ENCODE measurements at regions not wholly inside any gene's neighbourhood (a gene's known extent, or its start where the extent isn't known, plus 50 kb on each side); places are given as distances from the start of the nearest gene placed in this dataset.

- ChIA-PET POLR2A (no interaction called here), CTCF (interaction anchor here (0.7 kb wide), 1 partner anchor 113 kb away, joined by 3 read pairs; no protein-coding TSS in a partner anchor)
- Histone ChIP-seq H3K9me3 (no peaks in the 10 kb centered on the region), H3K4me3 (no peak overlapping the region), H3K4me2 (no peak overlapping the region), H3K4me1 (no peaks in the 10 kb centered on the region), H3K27ac (no peak overlapping the region)
- TF ChIP-seq, protein P1, sequence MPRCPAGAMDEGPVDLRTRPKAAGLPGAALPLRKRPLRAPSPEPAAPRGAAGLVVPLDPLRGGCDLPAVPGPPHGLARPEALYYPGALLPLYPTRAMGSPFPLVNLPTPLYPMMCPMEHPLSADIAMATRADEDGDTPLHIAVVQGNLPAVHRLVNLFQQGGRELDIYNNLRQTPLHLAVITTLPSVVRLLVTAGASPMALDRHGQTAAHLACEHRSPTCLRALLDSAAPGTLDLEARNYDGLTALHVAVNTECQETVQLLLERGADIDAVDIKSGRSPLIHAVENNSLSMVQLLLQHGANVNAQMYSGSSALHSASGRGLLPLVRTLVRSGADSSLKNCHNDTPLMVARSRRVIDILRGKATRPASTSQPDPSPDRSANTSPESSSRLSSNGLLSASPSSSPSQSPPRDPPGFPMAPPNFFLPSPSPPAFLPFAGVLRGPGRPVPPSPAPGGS (IDR thresholded peaks at IDR 0.05) = no peak
- no peak for TF ChIP-seq FOSB (CRISPR knock-in tag; IDR thresholded peaks at IDR 0.05)
- no peak for TF ChIP-seq ATOH8 (CRISPR knock-in tag; IDR thresholded peaks at IDR 0.05; ENCODE audit: low read depth)
- TF ChIP-seq ZC3H11A (IDR thresholded peaks at IDR 0.05) = no peak
- TF ChIP-seq RARB (CRISPR knock-in tag; IDR thresholded peaks at IDR 0.05) = no peak
- no peak for TF ChIP-seq HEYL (CRISPR knock-in tag; IDR thresholded peaks at IDR 0.05)
- TF ChIP-seq POLR2AphosphoS2 (conservative IDR thresholded peaks at IDR 0.05; ENCODE audit: low read length) = no peak
- no peak for DNase-seq (ENCODE audit: low read depth in 1 of 2, low spot score in 1 of 2)
- WGBS (ENCODE audit: missing lambda C conversion rate) = 0% methylated on average over 3 of the region's 3 CpGs
- no peak for ATAC-seq
- no peak for FAIRE-seq
Observed at GRCh38 chr11:37623778-37624177, 1025.7 kb upstream of the RAG2 start.

DNA sequence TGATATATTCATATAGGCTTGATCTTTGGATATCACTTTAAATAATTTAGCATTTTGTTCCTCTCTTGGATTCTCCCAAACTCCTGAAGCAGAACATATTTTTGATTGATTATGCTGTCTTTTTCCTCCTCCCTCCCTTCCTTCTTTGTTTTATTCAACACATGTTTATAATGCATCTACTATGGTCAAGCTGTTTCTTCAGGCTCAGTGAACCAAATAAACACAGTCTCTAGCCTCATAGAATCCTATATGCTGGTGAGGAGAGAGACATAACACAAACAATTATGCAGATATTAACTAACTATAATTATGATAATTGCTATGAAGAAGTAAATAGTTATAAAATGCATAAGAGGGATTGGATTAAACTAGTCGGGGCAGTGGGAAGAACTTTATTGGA is 1023.6 kb upstream of the RAG2 start:
- ChIA-PET CTCF (no interaction called here), POLR2A (no interaction called here)
- DNase-seq (ENCODE audit: low read depth in 1 of 2, low spot score in 1 of 2) (no peak), FAIRE-seq (no peak), ATAC-seq (no peak)
- Histone ChIP-seq H3K4me1 (no peaks in the 10 kb centered on the region), H3K4me2 (no peak overlapping the region), H3K9me3 (no peaks in the 10 kb centered on the region), H3K4me3 (no peak overlapping the region), H3K27ac (no peak overlapping the region)
- 3% methylated on average over 1 of the region's 1 CpG for WGBS (ENCODE audit: missing lambda C conversion rate)
- TF ChIP-seq HDAC2 (IDR thresholded peaks at IDR 0.05) (no peak), PHF8 (IDR thresholded peaks at IDR 0.05; ENCODE audit: borderline replicate concordance, low read depth) (no peak), REST (IDR thresholded peaks at IDR 0.05) (no peak), JUN (IDR thresholded peaks at IDR 0.05) (no peak)
- TF ChIP-seq, protein P2, sequence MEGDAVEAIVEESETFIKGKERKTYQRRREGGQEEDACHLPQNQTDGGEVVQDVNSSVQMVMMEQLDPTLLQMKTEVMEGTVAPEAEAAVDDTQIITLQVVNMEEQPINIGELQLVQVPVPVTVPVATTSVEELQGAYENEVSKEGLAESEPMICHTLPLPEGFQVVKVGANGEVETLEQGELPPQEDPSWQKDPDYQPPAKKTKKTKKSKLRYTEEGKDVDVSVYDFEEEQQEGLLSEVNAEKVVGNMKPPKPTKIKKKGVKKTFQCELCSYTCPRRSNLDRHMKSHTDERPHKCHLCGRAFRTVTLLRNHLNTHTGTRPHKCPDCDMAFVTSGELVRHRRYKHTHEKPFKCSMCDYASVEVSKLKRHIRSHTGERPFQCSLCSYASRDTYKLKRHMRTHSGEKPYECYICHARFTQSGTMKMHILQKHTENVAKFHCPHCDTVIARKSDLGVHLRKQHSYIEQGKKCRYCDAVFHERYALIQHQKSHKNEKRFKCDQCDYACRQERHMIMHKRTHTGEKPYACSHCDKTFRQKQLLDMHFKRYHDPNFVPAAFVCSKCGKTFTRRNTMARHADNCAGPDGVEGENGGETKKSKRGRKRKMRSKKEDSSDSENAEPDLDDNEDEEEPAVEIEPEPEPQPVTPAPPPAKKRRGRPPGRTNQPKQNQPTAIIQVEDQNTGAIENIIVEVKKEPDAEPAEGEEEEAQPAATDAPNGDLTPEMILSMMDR (IDR thresholded peaks at IDR 0.05) = no peak

DNA sequence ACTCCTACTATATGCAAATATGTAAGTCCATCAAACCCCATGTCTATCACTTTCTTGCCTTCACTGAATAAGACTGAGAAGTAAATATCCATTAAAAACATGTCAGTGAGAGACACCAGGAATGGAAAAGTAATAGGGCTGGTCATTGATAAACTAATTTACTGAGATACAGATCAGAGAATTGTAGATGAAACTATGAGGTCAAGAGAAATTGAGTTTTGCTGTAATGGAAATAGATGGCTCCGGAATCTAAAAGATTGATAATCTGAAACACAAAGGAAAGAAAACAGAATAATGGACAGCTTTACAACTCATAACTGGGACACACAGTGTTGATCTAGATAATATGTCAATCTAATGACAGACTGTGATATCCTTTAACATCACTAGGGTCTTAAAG is 1018.3 kb upstream of the RAG2 start:
- Histone ChIP-seq H3K27ac (no peak overlapping the region), H3K9me3 (no peaks in the 10 kb centered on the region), H3K4me1 (no peaks in the 10 kb centered on the region), H3K4me2 (no peak overlapping the region), H3K4me3 (no peak overlapping the region)
- TF ChIP-seq NR3C1 (IDR thresholded peaks at IDR 0.05) (no peak), MYC (IDR thresholded peaks at IDR 0.05; ENCODE audit: borderline replicate concordance, low read length) (no peak), MAX (IDR thresholded peaks at IDR 0.05) (no peak), MAFK (IDR thresholded peaks at IDR 0.05; ENCODE audit: partially characterized antibody) (no peak), CBX8 (IDR thresholded peaks at IDR 0.05) (no peak), HMGXB4 (CRISPR knock-in tag; IDR thresholded peaks at IDR 0.05; ENCODE audit: borderline replicate concordance) (no peak), NPAS2 (CRISPR knock-in tag; IDR thresholded peaks at IDR 0.05; ENCODE audit: borderline replicate concordance) (no peak), CHD4 (IDR thresholded peaks at IDR 0.05; ENCODE audit: borderline replicate concordance) (no peak), RFX5 (IDR thresholded peaks at IDR 0.05) (no peak), HDAC2 (IDR thresholded peaks at IDR 0.05) (no peak), TFCP2L1 (CRISPR knock-in tag; IDR thresholded peaks at IDR 0.05) (no peak)
- POLR2A ChIA-PET = no interaction called here
- 21% methylated on average over 1 of the region's 1 CpG for WGBS (ENCODE audit: missing lambda C conversion rate)
- CTCF ChIA-PET = no interaction called here
- no peak for ATAC-seq
- DNase-seq (ENCODE audit: low read depth in 1 of 2, low spot score in 1 of 2) = no peak
- FAIRE-seq = no peak
